Chondrocyte (in vitro differentiated cells): ENCODE measurements at regions not wholly inside any gene's neighbourhood (a gene's known extent, or its start where the extent isn't known, plus 50 kb on each side); places are given as distances from the start of the nearest gene placed in this dataset.
"Not testable (repeated sequence)": the region's sequence is repeated elsewhere in the genome, so short reads cannot be mapped to it uniquely, and the experiment has no call there.

ENCODE experiments used
- DNase-seq: peaks from one replicate; pipeline ENCODE4 v3.0.0; 2021; ENCODE audit warnings: mixed read lengths, low spot score
- H3K27ac Mint-ChIP-seq: one replicate; pipeline ENCODE4 v1.8.0; 2021; ENCODE audit warnings: mild to moderate bottlenecking, moderate library complexity, mixed read lengths; ENCODE audit not compliant: unreplicated experiment
- H3K27me3 Mint-ChIP-seq: 2 replicates; pipeline ENCODE4 v1.8.0; 2021; ENCODE audit warnings: low read depth, mixed read lengths
- H3K36me3 Mint-ChIP-seq: 2 replicates; pipeline ENCODE4 v1.8.0; 2021; ENCODE audit warnings: low read depth, mixed read lengths
- H3K4me1 Mint-ChIP-seq: 2 replicates; pipeline ENCODE4 v1.8.0; 2021; ENCODE audit warnings: low read depth, mild to moderate bottlenecking, mixed read lengths
- H3K4me3 Mint-ChIP-seq: one replicate; pipeline ENCODE4 v1.8.0; 2021; ENCODE audit warnings: mild to moderate bottlenecking, moderate library complexity, mixed read lengths; ENCODE audit not compliant: unreplicated experiment
- H3K9me3 Mint-ChIP-seq: 2 replicates; pipeline ENCODE4 v1.8.0; 2021; ENCODE audit warnings: low read depth, mixed read lengths
- TF ChIP-seq, protein P1 (sequence below): fragments of 200-600 bp; sonication (generic); IDR thresholded peaks from 2 replicates; pipeline ENCODE4 v1.5.0; 2021; ENCODE audit warnings: antibody characterized with exemption, mild to moderate bottlenecking, moderate library complexity

DNA sequence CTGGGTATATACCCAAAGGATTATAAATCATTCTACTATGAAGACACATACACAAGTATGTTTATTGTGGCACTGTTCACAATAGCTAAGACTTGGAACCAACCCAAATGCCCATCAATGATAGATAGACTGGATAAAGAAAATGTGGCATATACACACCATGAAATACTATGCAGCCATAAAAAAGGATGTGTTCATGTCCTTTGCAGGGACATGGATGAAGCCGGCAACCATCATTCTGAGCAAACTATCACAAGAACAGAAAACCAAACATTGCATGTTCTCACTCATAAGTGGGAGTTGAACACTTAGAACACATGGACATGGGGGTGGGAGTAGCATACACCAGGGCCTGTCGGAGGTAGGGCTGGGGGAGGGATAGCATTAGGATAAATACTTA lies 94.6 kb upstream of the TBX22 start:
- H3K4me3 Mint-ChIP-seq, DNase-seq, H3K27me3 Mint-ChIP-seq, H3K27ac Mint-ChIP-seq, H3K36me3 Mint-ChIP-seq, H3K4me1 Mint-ChIP-seq: not testable (repeated sequence)
- peaks cover 48% of the 10 kb centered on the region for H3K9me3 Mint-ChIP-seq

DNA sequence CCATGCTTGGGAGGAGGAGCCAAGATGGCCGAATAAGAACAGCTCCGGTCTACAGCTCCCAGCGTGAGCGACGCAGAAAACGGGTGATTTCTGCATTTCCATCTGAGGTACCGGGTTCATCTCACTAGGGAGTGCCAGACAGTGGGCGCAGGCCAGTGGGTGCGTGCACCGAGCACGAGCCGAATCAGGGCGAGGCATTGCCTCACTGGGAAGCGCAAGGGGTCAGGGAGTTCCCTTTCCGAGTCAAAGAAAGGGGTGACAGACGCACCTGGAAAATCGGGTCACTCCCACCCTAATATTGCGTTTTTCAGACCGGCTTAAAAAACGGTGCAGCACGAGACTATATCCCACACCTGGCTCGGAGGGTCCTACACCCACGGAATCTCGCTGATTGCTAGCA lies 87.8 kb upstream of the TBX22 start:
- not testable (repeated sequence) for H3K27me3 Mint-ChIP-seq, H3K36me3 Mint-ChIP-seq, H3K4me3 Mint-ChIP-seq, H3K4me1 Mint-ChIP-seq, H3K27ac Mint-ChIP-seq
- peak; percentile 50 for DNase-seq
- H3K9me3 Mint-ChIP-seq, result peaks cover 39% of the 10 kb centered on the region

DNA sequence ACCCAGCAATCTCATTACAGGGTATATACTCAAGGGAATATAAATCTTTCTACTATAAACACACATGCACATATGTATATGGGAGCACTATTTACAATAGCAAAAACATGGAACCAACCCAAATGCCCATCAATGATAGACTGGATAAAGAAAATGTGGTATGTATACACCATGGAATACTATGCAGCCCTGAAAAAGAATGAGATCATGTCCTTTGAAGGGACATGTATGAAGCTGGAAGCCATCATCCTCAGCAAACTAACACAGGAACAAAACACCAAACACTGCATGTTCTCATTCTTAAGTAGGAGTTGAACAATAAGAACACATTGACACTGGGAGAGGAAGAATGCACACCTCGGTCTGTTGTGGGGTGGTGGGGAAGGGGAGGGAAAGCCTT lies 80.6 kb upstream of the TBX22 start:
- H3K27me3 Mint-ChIP-seq, result no peaks in the 10 kb centered on the region
- no peak overlapping the region for H3K4me3 Mint-ChIP-seq
- TF ChIP-seq, protein P1, sequence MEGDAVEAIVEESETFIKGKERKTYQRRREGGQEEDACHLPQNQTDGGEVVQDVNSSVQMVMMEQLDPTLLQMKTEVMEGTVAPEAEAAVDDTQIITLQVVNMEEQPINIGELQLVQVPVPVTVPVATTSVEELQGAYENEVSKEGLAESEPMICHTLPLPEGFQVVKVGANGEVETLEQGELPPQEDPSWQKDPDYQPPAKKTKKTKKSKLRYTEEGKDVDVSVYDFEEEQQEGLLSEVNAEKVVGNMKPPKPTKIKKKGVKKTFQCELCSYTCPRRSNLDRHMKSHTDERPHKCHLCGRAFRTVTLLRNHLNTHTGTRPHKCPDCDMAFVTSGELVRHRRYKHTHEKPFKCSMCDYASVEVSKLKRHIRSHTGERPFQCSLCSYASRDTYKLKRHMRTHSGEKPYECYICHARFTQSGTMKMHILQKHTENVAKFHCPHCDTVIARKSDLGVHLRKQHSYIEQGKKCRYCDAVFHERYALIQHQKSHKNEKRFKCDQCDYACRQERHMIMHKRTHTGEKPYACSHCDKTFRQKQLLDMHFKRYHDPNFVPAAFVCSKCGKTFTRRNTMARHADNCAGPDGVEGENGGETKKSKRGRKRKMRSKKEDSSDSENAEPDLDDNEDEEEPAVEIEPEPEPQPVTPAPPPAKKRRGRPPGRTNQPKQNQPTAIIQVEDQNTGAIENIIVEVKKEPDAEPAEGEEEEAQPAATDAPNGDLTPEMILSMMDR, result no peak
- H3K4me1 Mint-ChIP-seq, result no peaks in the 10 kb centered on the region
- H3K27ac Mint-ChIP-seq, result no peak overlapping the region
- DNase-seq, result no peak
- peaks cover 33% of the 10 kb centered on the region for H3K9me3 Mint-ChIP-seq
- no peaks in the 10 kb centered on the region for H3K36me3 Mint-ChIP-seq

DNA sequence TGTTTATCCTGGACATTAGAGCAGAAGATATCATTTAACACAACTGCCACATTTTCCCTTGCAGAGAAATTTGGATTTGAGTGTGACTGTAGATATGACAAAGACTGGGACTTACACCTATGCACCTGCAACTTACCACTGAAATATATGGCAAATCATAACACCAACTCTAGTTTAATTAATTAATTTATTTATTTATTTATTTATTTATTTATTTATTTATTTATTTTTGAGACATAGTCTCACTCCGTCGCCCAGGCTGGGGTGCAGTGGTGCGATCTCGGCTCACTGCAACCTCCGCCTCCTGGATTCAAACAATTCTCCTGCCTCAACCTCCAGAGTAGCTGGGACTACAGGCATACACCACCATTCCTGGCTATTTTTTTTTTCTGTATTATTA lies 50.4 kb upstream of the TBX22 start:
- peaks cover 48% of the 10 kb centered on the region for H3K9me3 Mint-ChIP-seq
- not testable (repeated sequence) for H3K27ac Mint-ChIP-seq, H3K4me3 Mint-ChIP-seq, DNase-seq, H3K4me1 Mint-ChIP-seq, H3K27me3 Mint-ChIP-seq, H3K36me3 Mint-ChIP-seq
